Neuronal stem cell (in vitro differentiated cells): ENCODE measurements at regions not wholly inside any gene's neighbourhood (a gene's known extent, or its start where the extent isn't known, plus 50 kb on each side); places are given as distances from the start of the nearest gene placed in this dataset.

Source experiments
- DNase-seq: peaks from one replicate; pipeline ENCODE4 v3.0.0-alpha.2; 2013; ENCODE audit warnings: low spot score
- H2AFZ ChIP-seq: one replicate; pipeline ENCODE4 v1.6.1; 2013; ENCODE audit warnings: mild to moderate bottlenecking, low read length, inconsistent platforms
- H2AK5ac ChIP-seq: 2 replicates; pipeline ENCODE4 v1.6.1; 2013; ENCODE audit warnings: low read depth, mild to moderate bottlenecking, inconsistent platforms, low read length, moderate library complexity, mixed read lengths
- H2BK120ac ChIP-seq: 2 replicates; pipeline ENCODE4 v1.6.1; 2013; ENCODE audit warnings: low read depth, mild to moderate bottlenecking, inconsistent platforms, low read length, moderate library complexity, mixed read lengths
- H2BK12ac ChIP-seq: one replicate; pipeline ENCODE4 v1.6.1; 2013; ENCODE audit warnings: low read length, inconsistent platforms
- H2BK15ac ChIP-seq: 2 replicates; pipeline ENCODE4 v1.6.1; 2013; ENCODE audit warnings: mild to moderate bottlenecking, low read length, inconsistent platforms, mixed read lengths
- H2BK5ac ChIP-seq: one replicate; pipeline ENCODE4 v1.6.1; 2013; ENCODE audit warnings: inconsistent platforms, mild to moderate bottlenecking, low read length, moderate library complexity
- H3K14ac ChIP-seq: one replicate; pipeline ENCODE4 v1.6.1; 2013; ENCODE audit warnings: low read length, inconsistent platforms
- H3K18ac ChIP-seq: 2 replicates; pipeline ENCODE4 v1.6.1; 2013; ENCODE audit warnings: low read length, inconsistent platforms
- H3K23ac ChIP-seq: 2 replicates; pipeline ENCODE4 v1.6.1; 2013; ENCODE audit warnings: low read depth, mild to moderate bottlenecking, mixed read lengths, low read length, inconsistent platforms; ENCODE audit not compliant: poor library complexity
- H3K27ac ChIP-seq: replicated peaks from 3 replicates; pipeline ENCODE4 v1.5.1; 2013; ENCODE audit warnings: low read length, inconsistent platforms
- H3K27me3 ChIP-seq, 3 experiments: 2 replicates each; pipeline ENCODE4 v1.6.1; 2013; ENCODE audit warnings: low read length in 3 of 3, mild to moderate bottlenecking in 2 of 3, inconsistent platforms in 1 of 3, low read depth in 1 of 3, mixed read lengths in 1 of 3, moderate library complexity in 1 of 3; ENCODE audit not compliant: control insufficient read depth in 3 of 3, insufficient read depth in 3 of 3
- H3K36me3 ChIP-seq, 2 donors: replicated peaks in 1 of 2; 2 replicates each; pipeline ENCODE4 v1.6.1; 2013; ENCODE audit warnings: low read length in 2 of 2; ENCODE audit not compliant: control insufficient read depth in 2 of 2, insufficient read depth in 2 of 2
- H3K4ac ChIP-seq: 2 replicates; pipeline ENCODE4 v1.6.1; 2013; ENCODE audit warnings: inconsistent platforms, mild to moderate bottlenecking, low read length, moderate library complexity
- H3K4me1 ChIP-seq, 2 donors: 1 replicate in 1 of 2; 2 replicates in 1 of 2; pipeline ENCODE4 v1.6.1; 2013; ENCODE audit warnings: low read length in 2 of 2, low read depth in 1 of 2; ENCODE audit not compliant: control insufficient read depth in 2 of 2, insufficient read depth in 1 of 2
- H3K4me2 ChIP-seq: one replicate; pipeline ENCODE4 v1.6.1; 2013; ENCODE audit warnings: mild to moderate bottlenecking, low read length, inconsistent platforms; ENCODE audit not compliant: insufficient read depth, poor library complexity, severe bottlenecking
- H3K4me3 ChIP-seq, 2 donors: 2 replicates each; pipeline ENCODE4 v1.5.1; 2013; ENCODE audit warnings: low read length in 2 of 2, mild to moderate bottlenecking in 2 of 2, inconsistent platforms in 1 of 2, moderate library complexity in 1 of 2
- H3K79me1 ChIP-seq: one replicate; pipeline ENCODE4 v1.6.1; 2013; ENCODE audit warnings: low read depth, mild to moderate bottlenecking, inconsistent platforms, low read length, moderate library complexity
- H3K9ac ChIP-seq: one replicate; pipeline ENCODE4 v1.6.1; 2013; ENCODE audit warnings: mild to moderate bottlenecking, low read depth, low read length, inconsistent platforms; ENCODE audit not compliant: poor library complexity
- H3K9me3 ChIP-seq, 2 donors: replicated peaks in 1 of 2; 2 replicates each; pipeline versions ENCODE3 to v1.6.1; 2013; ENCODE audit warnings: low read length in 2 of 2, mild to moderate bottlenecking in 2 of 2, inconsistent platforms in 1 of 2, low read depth in 1 of 2, mixed read lengths in 1 of 2, moderate library complexity in 1 of 2; ENCODE audit not compliant: control insufficient read depth in 2 of 2, insufficient read depth in 1 of 2
- H4K8ac ChIP-seq: one replicate; pipeline ENCODE4 v1.6.1; 2013; ENCODE audit warnings: low read depth, mild to moderate bottlenecking, inconsistent platforms, low read length, moderate library complexity
- H4K91ac ChIP-seq: one replicate; pipeline ENCODE4 v1.6.1; 2013; ENCODE audit warnings: low read length, low read depth, mild to moderate bottlenecking, inconsistent platforms; ENCODE audit not compliant: poor library complexity
- WGBS, 2 donors: extraction: QIAGEN DNeasy Blood & Tissue Kit; methylation state at CpG; one replicate each; pipeline ENCODE4 v1.1.7; 2013; ENCODE audit warnings: missing lambda C conversion rate in 2 of 2, mixed read lengths in 1 of 2; ENCODE audit not compliant: insufficient read length in 2 of 2, insufficient replicate concordance in 1 of 2; ENCODE audit errors: extremely low coverage in 2 of 2; 5-methylcytosine and 5-hydroxymethylcytosine counted together

DNA sequence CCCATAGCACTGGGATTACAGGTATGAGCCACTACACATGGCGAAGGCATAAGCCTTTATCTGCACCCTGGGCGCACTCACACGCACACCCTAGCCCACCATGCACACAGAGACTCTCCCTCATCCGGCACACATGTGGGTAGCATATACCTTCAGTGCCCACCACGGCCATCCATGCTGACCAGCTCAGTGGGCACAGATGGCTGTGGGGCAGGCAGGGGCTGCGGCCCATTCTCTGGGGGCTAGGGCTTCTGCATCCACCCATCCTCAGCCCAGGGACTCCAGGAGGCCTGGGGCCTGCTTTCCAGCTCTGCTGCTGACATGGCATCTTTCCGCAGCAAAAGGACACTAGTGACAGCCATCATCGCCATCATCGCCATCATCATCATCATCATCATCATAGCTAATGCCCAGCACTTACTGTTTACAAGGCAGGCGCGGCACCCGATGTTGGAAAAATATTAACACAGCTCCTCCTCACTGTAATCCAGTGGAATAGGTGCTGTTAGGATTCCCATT is 111.2 kb downstream of the NCOR2 start:
- Histone ChIP-seq H3K9me3 (no peaks in the 10 kb centered on the region), H3K36me3 (peaks cover 15 to 26% of the 10 kb centered on the region in 2 donors), H2AK5ac (peak overlapping the region; percentile 4), H2BK120ac (no peak overlapping the region), H3K4me2 (no peak overlapping the region), H4K91ac (no peak overlapping the region), H3K27me3 (no peaks in the 10 kb centered on the region), H3K79me1 (peaks cover 10% of the 10 kb centered on the region), H3K18ac (peak overlapping the region; percentile 70), H3K9ac (peak overlapping the region; percentile 77), H2BK12ac (no peak overlapping the region), H4K8ac (no peak overlapping the region), H3K14ac (no peak overlapping the region), H2BK5ac (no peak overlapping the region), H2BK15ac (no peak overlapping the region), H3K4me1 (peaks cover 15 to 27% of the 10 kb centered on the region in 2 donors), H3K23ac (peak overlapping the region; percentile 65), H3K4me3 (no peak overlapping the region), H2AFZ (no peak overlapping the region), H3K4ac (no peak overlapping the region), H3K27ac (no peak overlapping the region)
- WGBS, 2 donors: no CpG with 5 or more reads among the region's 12 CpGs
- DNase-seq: no peak

DNA sequence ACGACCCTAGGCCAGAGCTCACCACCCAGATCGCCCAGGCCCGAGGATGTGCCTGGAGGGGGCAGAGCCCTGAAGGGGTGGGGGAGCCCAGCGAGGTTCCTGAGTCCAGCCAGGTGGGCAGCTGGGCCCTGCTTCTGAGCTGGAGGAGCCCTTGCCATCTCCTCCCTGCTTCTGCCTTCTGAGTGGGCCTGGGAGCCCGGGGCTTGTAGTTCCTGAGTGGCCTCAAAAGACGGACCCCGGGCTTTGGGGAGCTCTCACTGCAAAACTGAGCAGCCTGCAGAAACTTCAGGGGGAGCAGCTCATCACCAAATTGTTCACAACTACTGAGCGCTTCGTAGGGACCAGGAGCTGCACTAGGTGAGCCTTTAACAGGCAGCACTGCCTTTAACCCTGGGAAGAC is 112.1 kb downstream of the NCOR2 start:
- Histone ChIP-seq H3K27me3 (no peaks in the 10 kb centered on the region), H3K79me1 (peaks cover 10% of the 10 kb centered on the region), H4K8ac (no peak overlapping the region), H3K9ac (no peak overlapping the region), H3K23ac (no peak overlapping the region), H3K4ac (no peak overlapping the region), H3K4me2 (no peak overlapping the region), H3K9me3 (no peaks in the 10 kb centered on the region), H3K27ac (no peak overlapping the region), H2BK120ac (no peak overlapping the region), H2AFZ (no peak overlapping the region), H2BK12ac (no peak overlapping the region), H2BK5ac (peak overlapping the region; percentile 59), H2AK5ac (peak overlapping the region; percentile 69), H3K18ac (peak overlapping the region; percentile 68), H3K14ac (no peak overlapping the region), H4K91ac (no peak overlapping the region), H3K36me3 (peaks cover 19 to 23% of the 10 kb centered on the region in 2 donors), H3K4me1 (peaks cover 15 to 27% of the 10 kb centered on the region in 2 donors), H2BK15ac (no peak overlapping the region), H3K4me3 (no peak overlapping the region)
- WGBS, 2 donors: no CpG with 5 or more reads among the region's 9 CpGs
- DNase-seq: no peak

DNA sequence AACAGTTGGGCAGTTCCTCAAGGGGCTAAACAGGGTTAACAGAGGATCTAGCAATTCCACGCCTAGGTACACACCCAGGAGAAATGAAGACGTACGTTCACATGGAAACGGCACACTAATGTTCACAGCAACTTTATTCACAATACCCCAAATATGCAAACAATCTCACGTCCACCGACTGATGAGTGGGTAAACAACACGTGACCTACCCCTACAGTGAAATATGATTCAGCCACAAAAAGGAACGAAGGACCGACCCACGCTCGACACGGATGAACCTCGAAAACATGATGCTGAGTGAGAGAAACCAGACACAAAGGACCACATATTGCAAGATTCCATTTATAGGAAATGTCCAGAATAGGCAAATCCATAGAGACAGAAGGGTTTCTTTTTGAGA is 112.7 kb downstream of the NCOR2 start:
- Histone ChIP-seq H3K23ac (no peak overlapping the region), H3K4ac (no peak overlapping the region), H3K4me1 (peaks cover 15 to 32% of the 10 kb centered on the region in 2 donors), H4K91ac (no peak overlapping the region), H2BK12ac (no peak overlapping the region), H3K18ac (no peak overlapping the region), H2BK15ac (no peak overlapping the region), H3K36me3 (peaks cover 16 to 17% of the 10 kb centered on the region in 2 donors), H4K8ac (no peak overlapping the region), H3K4me3 (no peak overlapping the region), H2BK5ac (peak overlapping the region; percentile 59), H3K4me2 (no peak overlapping the region), H3K27ac (no peak overlapping the region), H3K79me1 (peaks cover 10% of the 10 kb centered on the region), H2AK5ac (no peak overlapping the region), H3K27me3 (no peaks in the 10 kb centered on the region), H2AFZ (no peak overlapping the region), H3K9ac (no peak overlapping the region), H3K14ac (no peak overlapping the region), H3K9me3 (no peaks in the 10 kb centered on the region), H2BK120ac (no peak overlapping the region)
- WGBS, 2 donors: no CpG with 5 or more reads among the region's 13 CpGs
- no peak for DNase-seq

DNA sequence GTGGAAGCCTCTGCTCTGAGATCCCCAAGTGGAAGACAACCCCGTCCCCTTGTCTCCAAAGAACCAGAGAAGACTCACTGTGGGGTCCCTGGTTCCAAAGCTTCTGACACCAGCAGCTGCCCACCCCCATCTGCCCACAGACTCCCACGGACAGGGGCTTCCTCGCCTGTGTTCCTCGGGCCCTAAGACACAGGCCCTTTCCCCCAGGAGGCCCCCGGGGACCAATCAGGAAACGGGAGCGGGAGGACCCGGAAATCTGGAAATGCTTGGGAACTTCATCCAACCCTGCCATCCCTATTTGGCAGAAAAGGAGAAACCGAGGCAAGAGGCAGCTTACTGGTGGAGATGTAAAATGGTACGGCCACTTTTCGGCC is 113.1 kb downstream of the NCOR2 start:
- Histone ChIP-seq H3K4me2 (no peak overlapping the region), H2BK12ac (no peak overlapping the region), H2AFZ (no peak overlapping the region), H3K23ac (no peak overlapping the region), H2BK15ac (no peak overlapping the region), H3K4ac (no peak overlapping the region), H3K4me3 (no peak overlapping the region), H4K91ac (no peak overlapping the region), H2BK5ac (peak overlapping the region; percentile 59), H2AK5ac (peak overlapping the region; percentile 70), H3K9me3 (no peaks in the 10 kb centered on the region), H3K36me3 (peaks cover 13% of the 10 kb centered on the region in 2 donors), H3K14ac (no peak overlapping the region), H3K18ac (peak overlapping the region; percentile 2), H3K9ac (no peak overlapping the region), H4K8ac (no peak overlapping the region), H3K79me1 (peaks cover 10% of the 10 kb centered on the region), H2BK120ac (no peak overlapping the region), H3K27me3 (no peaks in the 10 kb centered on the region), H3K27ac (no peak overlapping the region), H3K4me1 (peaks cover 16 to 34% of the 10 kb centered on the region in 2 donors)
- DNase-seq: no peak
- no CpG with 5 or more reads among the region's 11 CpGs for WGBS, 2 donors
